GM19239 (cell line): ENCODE measurements at regions not wholly inside any gene's neighbourhood (a gene's known extent, or its start where the extent isn't known, plus 50 kb on each side); places are given as distances from the start of the nearest gene placed in this dataset.

Experiments
- DNase-seq: peaks from one replicate; pipeline ENCODE4 v3.0.0; 2011; ENCODE audit warnings: low spot score; ENCODE audit not compliant: insufficient read length
- FAIRE-seq: peaks from 2 replicates; lab custom pipeline; 2011; peaks lifted over from hg19 to GRCh38; lab: Jason Lieb, UNC

DNA sequence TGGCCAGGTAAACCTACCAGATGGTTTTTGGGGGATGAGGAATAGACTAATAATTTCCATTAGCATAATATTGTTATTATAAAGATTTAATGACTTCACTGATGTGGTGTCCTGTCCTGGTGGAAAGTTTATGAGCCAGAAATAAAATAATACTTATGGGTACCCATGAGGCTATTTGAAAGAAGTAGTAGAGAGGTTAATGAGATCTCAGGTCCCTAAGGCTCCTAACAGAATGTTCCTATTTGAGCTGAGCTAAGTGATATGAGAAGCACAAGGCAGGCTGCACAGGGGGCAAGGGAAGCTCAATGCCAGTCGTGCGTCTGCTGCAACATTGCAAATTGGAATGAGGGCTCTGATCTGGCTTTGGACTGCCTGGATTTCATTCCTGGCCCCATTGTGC is 174.1 kb downstream of the BMP2 start:
- FAIRE-seq: no peak
- DNase-seq: no peak

DNA sequence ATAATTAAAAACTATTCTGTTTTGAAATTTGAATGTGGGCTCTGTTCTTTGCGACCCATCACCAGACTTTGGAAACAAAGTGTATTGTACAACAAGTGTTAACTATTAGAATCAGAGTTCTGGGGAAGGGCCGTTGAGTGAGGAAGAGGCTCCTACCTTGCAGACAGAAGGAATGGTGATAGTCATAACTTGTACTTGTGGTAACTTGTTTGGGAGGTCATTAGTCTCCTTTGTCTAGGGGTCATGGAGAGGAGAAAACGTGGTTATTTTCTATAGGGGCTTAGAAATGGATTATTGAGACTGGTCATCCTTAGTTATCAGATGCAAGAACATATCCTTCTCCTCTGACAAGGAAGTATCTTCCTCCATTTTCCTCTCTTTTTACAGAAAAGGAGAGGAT is 174.8 kb downstream of the BMP2 start:
- FAIRE-seq (no peak), DNase-seq (no peak)

DNA sequence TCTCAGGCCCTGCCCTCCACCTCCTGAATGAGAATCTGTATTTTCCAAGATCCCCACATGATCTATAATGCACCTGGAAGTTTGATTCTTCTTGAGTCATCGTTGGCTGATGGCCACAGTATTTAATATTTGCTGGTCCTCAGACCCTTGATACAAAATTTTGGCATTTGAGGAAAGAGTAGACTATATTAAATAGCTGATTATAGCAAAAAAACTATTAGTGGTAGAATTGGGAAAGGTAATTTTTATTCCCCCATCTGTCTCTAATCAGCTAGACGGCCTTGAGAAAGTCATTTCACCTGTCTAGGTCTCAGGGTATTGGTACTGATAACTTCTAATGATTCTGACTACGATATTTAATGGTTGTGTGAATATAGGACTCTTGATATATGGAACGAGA is 176.8 kb downstream of the BMP2 start:
- no peak for FAIRE-seq

DNA sequence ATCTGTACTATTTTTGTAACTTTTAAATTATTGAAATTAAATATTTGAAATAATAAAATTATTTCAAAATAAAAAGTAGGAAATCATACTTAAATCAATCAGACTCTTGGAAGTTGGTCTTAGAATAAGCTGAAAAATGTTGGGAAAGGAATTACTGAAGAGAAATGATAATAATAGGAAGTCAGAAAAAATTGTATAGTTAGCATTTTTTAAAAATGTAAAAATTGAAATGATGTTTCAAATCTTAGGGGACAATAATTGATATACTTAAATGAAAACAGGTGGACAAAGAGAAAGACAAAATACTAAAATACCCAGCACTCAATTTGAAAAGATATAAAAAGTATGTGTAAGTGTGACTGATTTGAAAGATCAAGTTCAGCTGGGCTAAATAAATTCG is 186.1 kb downstream of the BMP2 start:
- FAIRE-seq (no peak), DNase-seq (no peak)

More for the DNA sequence above, 176.8 kb downstream of the BMP2 start:
- DNase-seq: no peak

DNA sequence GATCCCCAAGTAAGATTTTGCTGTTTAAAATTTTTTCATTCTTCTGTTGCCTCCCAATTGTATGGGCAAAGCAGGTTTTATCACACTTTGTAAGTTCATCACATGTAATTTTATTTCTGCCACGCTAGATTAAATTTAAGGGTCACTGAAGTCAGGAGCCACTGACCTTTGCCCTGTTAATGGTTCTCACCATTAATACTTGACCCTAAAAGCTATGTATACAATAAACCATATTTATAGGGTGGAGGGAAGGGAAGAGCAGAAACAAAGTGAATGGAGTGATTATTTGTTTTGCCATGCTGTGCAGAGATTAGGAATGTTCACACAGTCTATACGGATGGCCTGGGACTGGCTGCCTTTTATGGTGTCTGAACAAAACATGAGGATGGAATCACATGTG is 186.7 kb downstream of the BMP2 start:
- DNase-seq: no peak
- FAIRE-seq: no peak

DNA sequence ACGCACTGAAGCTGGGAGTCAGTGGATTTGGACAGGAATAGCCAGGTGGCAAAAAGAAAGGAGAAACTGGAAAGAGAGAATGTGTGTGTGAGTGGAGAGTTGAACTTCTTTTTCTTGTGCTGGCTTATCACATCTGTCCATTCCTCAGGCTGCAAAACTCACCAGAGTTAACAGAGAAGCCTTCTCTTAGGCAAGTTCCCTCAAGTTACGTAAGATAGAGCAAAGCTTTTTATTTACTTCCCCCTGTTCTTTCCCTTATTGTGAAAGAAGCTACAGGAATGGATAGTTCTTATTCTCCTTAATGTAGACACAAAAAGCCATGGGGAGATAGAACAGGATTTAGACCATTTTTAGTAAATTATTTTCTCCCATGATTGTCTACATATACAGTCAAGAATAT is 188.6 kb downstream of the BMP2 start:
- FAIRE-seq (no peak), DNase-seq (no peak)

DNA sequence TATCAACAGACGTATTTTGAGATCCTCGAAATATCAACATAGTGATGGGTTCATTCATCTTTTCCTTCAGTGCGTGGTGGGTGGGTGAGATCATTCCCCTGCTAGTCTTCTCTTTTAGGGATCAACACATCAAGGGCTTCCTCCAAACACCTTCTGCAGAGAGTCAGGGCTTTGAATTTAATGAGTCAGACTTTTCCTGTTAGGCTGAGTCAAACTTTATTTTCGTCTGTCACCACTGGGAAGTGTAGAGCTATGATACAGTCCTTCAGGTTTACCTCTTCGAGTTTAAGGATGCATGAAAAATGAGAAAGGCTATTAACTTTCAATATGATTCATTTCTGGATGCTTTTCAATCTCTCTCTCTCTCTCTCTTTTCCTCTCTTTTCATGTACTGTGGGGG is 189.1 kb downstream of the BMP2 start:
- no peak for DNase-seq
- no peak for FAIRE-seq

DNA sequence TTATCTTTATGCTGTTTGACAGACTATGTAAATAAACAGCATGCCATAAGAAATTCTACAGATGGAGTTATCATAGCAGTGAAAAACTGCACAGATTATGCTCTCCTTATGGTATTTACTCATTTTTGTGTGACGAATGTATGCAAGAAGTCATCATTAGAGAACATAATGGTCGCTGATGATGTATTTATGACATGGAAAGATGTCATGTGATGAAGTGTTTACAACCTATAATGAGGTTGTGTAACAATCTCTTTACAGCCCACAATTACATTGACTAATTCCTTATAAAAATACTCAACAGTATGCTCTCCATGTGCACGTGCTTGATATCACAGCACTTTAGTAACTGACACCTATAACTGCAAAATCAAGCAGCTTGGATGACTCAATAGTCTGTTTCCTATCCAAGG is 192.4 kb downstream of the BMP2 start:
- FAIRE-seq: no peak

DNA sequence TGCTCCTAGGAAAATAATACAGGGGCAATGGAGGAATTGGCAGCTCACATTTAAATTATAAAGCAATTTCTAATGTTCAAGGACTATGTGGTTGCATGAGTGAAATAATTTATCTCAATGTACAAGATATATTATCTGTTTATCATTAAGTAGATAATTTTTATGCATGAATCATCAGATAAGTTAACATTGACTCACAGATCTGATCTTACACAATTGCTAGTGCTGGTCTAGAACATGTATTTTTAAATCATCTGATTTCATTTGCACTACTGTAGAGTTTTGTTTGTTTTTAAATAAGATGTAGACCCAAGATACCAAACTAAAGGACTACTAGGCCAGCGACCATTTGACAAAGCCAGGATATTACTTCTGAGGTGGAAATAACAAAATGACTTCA is 199.2 kb downstream of the BMP2 start:
- no peak for DNase-seq
- no peak for FAIRE-seq

More for the DNA sequence above, 192.4 kb downstream of the BMP2 start:
- DNase-seq: no peak

DNA sequence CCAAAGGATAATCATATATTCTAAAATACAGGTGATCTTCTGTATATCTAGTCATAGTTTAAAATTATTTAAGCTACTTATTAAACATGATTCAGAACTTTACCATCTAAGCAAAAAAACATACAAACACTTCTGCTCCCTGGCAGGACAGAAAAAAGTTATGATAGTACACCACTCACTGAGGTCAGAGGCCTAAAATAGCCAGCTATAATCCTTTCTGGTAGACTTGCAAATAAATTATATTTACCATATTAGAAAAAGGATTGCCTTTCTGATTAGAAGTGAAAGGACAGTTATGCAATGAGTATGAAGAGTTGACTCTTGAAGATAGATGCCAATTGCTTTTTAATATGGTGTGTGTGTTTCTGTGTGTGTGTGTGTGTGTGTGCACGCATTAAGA is 207.4 kb downstream of the BMP2 start:
- DNase-seq (no peak), FAIRE-seq (no peak)

DNA sequence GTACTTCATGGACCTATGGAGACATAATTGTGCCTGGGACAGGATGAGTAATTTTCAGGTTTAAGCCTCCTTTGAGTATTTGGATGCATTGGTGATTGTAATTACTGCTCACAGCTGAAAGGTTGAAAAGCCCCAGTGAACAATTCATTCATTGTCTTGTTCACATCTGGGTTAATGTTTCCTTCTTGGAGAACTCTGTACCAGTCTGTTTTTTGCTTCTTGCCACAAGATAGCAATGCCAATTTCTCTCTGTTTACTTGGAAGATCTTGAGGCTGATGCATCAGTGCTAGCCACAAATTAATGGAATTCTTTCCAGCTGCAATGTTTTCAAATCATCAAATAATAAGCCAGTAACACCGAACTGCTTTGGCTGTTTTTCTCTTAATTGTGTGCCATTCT is 207.8 kb downstream of the BMP2 start:
- DNase-seq (no peak), FAIRE-seq (no peak)

DNA sequence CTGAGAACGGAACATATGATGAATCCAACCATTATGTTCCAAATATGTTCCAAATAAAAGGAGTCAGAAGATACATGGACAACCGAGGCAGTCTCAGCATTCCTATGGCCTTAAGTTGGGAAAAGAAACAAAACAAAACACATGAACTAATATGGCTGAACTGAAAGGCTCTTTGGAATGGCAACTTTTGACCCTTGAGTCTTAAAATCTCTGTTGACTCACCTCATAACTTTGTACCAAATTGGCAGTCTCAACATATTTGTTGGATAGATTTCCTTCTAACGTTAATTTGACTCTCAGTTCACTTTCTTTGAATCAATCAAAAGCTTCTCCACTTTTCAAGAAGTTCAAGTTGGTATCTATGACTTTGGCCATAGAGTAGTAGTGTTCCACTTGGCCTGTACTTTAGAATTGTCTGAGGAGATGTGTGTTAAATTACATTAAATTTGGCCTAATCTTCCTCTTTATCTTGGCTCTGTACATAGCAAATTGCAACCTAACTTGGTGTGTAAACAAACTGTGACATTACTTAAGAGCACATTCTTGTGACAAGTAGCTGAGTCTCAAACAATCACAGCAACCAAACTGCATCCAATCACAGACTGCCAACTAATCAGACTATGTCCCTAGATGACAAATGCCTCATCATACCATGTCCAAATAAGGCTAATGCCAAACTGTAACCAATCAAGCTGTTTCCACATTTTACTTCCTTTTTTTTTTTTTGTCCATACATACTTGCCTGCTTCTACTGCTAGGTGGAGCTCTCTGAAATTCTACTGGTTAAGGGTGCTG is 208.8 kb downstream of the BMP2 start:
- DNase-seq: no peak
- no peak for FAIRE-seq

DNA sequence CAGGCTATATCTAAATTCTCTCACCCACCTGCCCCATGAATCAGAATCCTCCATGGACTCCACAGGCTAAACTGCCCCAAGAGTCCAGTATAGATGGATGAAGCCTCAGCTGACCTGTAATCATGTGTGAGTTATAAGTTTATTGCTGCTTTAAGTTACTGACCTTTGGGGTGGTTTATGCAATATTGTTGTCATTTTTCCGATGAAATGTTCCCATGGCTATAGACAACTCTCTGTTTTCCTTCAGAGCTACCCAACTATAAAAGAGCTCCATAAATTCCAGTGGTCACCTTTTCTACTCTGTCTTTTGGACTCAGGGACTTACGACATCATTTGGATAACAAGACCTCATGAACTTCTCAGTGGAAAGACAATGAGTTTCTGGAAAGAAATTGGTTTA is 212.1 kb downstream of the BMP2 start:
- DNase-seq: no peak
- FAIRE-seq: no peak

DNA sequence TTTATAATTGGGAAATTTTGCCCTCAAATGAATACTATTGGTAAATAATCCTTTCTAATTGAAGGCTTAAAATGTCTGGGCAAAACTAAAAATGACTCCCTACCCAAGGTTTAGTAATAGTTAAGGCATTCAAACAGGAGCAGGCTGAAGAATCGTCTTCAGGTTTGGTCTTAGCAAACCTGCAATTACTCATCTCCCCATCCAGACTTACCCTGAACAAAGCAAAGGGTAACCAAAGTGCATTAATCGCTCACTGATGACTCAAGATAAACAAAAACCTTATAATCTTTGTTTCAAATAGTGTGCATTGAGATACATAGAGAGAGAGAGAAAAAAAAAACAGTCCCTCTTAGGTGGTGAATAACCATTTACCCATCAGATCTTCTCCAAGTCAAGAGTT is 225.5 kb downstream of the BMP2 start:
- FAIRE-seq: no peak
- no peak for DNase-seq

DNA sequence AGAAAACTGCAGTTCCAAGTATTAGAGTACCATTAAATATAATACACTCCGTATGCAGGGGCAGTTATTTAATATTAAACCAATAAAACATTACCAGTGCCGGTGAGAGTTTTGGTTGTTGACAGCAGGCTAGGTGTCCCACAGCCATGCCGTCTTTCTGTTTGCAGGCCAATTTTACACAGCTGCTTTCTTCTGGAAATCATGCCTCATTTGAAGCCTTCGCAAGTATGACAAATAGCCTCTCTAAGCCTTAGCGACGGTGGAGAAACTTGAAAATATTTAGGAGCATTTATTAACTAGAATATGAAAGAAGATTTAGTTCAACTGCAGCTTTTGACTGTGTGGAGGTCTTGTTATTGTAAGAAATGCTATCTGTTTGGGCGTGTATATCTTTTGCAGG is 226.0 kb downstream of the BMP2 start:
- DNase-seq (no peak), FAIRE-seq (no peak)

DNA sequence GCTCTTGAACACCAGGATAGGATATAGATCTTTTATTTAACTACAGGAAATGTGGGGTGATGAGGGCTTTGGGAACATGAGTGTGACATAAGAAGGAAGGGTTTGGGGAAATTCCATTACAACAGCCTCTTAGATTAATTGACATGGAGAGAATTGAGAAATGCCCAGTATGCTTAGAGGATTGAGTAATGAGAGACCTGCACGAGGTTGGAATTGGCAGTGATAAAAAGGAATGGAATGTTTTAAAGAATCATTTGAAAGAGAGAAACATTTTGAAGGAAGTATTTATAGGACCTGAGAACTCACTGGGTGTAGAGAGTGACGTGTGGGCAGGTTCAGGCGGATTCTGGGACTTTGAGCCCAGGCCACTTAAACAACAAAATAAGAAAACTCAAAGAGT is 227.0 kb downstream of the BMP2 start:
- no peak for FAIRE-seq

DNA sequence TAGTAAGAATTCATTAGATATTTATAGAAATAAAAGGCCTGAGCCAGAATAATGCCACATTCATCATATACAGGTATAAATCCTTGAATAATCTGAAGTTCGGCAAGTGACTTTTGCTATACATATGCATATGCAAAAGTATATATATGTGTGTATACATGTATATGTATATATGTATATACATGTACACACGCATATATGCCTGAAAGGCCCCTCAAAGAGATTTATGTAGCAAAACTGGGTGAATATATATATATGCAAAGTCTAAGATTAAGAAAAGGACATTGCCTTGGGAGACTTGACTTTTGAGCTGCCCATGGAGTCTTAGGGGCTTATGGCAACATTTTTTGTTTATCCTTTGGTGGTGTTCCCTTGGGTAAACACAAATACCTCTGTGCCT is 231.4 kb downstream of the BMP2 start:
- no peak for DNase-seq
- no peak for FAIRE-seq

More for the DNA sequence above, 227.0 kb downstream of the BMP2 start:
- DNase-seq: no peak

DNA sequence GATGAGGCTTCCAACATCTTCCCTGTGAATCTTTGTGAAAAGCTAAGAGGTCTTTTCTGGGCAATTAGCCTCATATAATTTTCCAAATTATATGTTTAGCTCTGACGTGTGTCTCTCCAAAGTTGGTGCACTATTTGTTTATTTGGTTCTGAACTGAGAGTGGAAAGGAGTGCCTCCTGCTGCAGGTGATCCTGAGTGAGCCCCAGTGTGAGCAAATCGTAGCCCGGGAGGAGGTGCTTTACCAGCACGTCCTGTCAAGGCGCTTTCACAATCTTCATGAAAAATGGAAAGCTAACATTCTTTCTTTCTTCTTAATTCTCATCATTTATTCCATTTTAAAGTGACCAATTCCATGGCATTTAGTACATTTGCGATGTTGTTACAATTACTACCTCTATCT is 231.9 kb downstream of the BMP2 start:
- DNase-seq: no peak
- FAIRE-seq: no peak

DNA sequence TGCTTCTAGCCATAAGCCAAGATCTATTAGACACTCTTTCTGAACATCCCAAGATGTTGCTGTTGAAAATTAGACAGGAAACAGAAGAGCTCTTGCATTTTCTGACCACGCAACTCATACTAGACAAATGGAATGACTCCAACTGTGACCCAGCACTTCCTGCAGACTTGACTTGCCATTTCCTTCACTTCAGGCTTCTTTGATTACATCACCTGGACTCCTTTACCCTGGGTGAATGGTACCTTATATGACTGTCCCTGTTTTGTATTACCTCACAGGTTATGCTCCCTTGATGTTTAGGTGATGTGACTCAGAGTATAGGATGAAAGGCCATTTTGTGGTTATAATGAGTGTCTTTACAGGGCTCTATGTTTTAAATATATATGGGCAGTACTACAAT is 236.1 kb downstream of the BMP2 start:
- FAIRE-seq: no peak
- no peak for DNase-seq

DNA sequence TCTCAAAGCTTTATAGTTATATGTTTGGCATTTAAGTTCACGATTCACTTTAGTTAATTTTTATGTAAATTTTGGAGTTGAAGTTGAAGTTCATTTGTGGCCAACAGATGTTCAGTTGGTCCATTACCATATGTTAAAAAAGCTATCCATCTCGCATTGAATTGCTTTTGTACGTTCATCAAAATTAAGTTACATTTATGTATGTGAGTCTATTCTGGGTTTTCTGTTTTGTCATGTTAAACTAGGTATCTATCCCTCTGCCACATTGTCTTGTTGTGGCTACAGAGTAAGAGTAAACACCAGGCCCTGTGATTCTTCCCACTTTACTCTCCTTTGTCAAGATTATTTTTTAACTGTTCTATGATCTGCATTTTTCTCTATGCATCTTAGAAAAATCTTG is 237.3 kb downstream of the BMP2 start:
- no peak for FAIRE-seq
- no peak for DNase-seq

DNA sequence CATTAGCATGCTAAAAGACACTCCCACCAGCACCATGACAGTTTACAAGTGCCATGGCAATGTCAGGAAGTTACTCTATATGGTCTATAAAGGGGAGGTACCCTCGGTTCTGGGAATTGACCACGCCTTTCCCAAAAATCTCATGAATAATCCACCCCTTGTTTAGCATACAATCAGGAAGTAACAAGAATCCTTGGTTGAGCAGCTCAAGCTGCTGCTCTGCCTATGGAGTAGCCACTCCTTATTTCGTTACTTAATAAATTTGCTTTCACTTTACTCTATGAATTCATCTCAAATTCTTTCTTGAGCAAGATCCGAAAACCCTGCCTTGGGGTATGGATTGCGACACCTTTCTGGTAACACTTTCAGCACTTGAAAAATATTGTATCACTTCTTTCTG is 243.0 kb downstream of the BMP2 start:
- no peak for DNase-seq
- no peak for FAIRE-seq

DNA sequence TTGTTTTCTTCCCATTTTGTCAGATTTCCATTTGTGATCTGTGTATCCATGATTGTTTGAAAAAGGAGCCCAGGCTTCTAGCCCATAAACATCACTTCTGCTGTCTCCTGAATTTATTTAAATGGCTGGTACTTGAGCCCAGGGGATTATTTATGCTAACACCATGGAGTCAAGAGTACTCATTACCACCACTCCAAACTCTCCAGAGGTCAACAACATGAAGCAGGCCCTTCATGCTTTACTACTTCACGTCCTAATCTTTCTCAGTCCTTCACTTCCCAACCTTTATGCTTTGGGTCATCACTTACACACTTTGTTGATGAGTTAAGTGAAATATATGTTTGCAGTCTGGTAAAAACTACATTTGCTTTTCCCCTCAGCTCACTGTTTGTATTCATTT is 247.8 kb downstream of the BMP2 start:
- FAIRE-seq: no peak
- no peak for DNase-seq

DNA sequence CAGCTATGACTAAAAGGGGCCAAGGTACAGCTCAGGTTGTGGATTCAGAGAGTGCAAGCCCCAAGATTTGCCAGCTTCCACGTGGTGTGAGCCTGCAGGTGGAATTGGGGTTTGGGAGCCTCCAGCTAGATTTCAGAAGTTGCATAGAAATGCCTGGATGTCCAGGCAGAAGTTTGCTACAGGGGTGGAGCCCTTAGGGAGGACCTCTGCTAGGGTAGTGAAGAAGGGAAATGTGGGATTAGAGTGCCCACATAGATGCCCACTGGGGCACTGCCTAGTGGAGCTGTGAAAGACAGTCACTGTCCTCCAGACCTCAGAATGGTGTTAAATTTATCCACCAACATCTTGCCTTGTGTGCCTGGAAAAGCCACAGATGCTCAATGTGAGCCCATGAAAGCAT is 255.1 kb downstream of the BMP2 start:
- DNase-seq (no peak), FAIRE-seq (no peak)
